PFSK-1 (cell line): ENCODE measurements at regions not wholly inside any gene's neighbourhood (a gene's known extent, or its start where the extent isn't known, plus 50 kb on each side); places are given as distances from the start of the nearest gene placed in this dataset.

Experiments used
- FOXP2 ChIP-seq: optimal IDR thresholded peaks from 2 replicates; pipeline ENCODE3; 2011; ENCODE audit warnings: borderline replicate concordance, control low read depth, inconsistent platforms; ENCODE audit not compliant: insufficient read depth; ENCODE audit errors: extremely low read length, extremely low read depth
- POLR2AphosphoS5 ChIP-seq: IDR thresholded peaks from 2 replicates; pipeline ENCODE4 v1.6.1; 2012; ENCODE audit warnings: low read depth, mild to moderate bottlenecking, control low read depth, low read length, moderate library complexity
- SIN3A ChIP-seq: IDR thresholded peaks from 2 replicates; pipeline ENCODE4 v1.6.1; 2012; ENCODE audit warnings: mild to moderate bottlenecking, low read length, moderate library complexity, borderline replicate concordance; ENCODE audit not compliant: insufficient read depth
- TAF1 ChIP-seq: IDR thresholded peaks from 2 replicates; pipeline ENCODE4 v1.6.1; 2012; ENCODE audit warnings: low read length, control low read depth, borderline replicate concordance; ENCODE audit not compliant: insufficient read depth
- TF ChIP-seq, protein P1 (sequence below), 2 experiments: IDR thresholded peaks; 2 replicates each; pipeline versions ENCODE4 v1.6.1 to v1.8.0; 2011 to 2012; ENCODE audit warnings: low read depth in 2 of 2, low read length in 2 of 2, control low read depth in 1 of 2, inconsistent platforms in 1 of 2, mild to moderate bottlenecking in 1 of 2, moderate library complexity in 1 of 2; ENCODE audit not compliant: insufficient read depth in 1 of 2

DNA sequence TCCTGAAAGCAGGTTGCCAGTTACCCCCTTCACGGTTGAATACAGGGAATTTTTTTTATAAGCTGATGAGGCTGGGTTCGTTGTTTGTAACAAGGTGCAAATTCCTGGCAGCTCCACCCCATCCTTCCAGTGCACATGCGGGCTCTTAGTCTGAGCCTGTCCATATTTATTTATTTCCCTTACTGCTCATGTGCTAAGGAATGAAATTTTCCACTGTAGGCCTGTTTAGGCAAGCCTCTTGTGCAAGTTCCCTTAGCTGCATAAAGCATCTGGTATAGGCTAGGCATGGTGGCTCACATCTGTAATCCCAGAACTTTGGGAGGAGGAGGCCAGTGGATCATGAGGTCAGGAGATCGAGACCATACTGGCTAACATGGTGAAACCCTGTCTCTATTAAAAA, 560.9 kb upstream of the PCDH9 start:
- TF ChIP-seq SIN3A, result no peak
- TF ChIP-seq FOXP2, result no peak
- no peak for TF ChIP-seq TAF1
- no peak for TF ChIP-seq POLR2AphosphoS5
- TF ChIP-seq, protein P1, sequence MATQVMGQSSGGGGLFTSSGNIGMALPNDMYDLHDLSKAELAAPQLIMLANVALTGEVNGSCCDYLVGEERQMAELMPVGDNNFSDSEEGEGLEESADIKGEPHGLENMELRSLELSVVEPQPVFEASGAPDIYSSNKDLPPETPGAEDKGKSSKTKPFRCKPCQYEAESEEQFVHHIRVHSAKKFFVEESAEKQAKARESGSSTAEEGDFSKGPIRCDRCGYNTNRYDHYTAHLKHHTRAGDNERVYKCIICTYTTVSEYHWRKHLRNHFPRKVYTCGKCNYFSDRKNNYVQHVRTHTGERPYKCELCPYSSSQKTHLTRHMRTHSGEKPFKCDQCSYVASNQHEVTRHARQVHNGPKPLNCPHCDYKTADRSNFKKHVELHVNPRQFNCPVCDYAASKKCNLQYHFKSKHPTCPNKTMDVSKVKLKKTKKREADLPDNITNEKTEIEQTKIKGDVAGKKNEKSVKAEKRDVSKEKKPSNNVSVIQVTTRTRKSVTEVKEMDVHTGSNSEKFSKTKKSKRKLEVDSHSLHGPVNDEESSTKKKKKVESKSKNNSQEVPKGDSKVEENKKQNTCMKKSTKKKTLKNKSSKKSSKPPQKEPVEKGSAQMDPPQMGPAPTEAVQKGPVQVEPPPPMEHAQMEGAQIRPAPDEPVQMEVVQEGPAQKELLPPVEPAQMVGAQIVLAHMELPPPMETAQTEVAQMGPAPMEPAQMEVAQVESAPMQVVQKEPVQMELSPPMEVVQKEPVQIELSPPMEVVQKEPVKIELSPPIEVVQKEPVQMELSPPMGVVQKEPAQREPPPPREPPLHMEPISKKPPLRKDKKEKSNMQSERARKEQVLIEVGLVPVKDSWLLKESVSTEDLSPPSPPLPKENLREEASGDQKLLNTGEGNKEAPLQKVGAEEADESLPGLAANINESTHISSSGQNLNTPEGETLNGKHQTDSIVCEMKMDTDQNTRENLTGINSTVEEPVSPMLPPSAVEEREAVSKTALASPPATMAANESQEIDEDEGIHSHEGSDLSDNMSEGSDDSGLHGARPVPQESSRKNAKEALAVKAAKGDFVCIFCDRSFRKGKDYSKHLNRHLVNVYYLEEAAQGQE (IDR thresholded peaks at IDR 0.05; ENCODE audit: insufficient read depth in 1 of 2, low read depth in 2 of 2, low read length in 2 of 2), result no peak

GRCh38 chr13:67776151-67776550, 546.0 kb upstream of the PCDH9 start:
- TF ChIP-seq, protein P1 (IDR thresholded peaks at IDR 0.05; ENCODE audit: insufficient read depth in 1 of 2, low read depth in 2 of 2, low read length in 2 of 2), result no peak
- TF ChIP-seq TAF1 (no peak), POLR2AphosphoS5 (no peak), SIN3A (no peak), FOXP2 (no peak)

- no peak for TF ChIP-seq FOXP2
- TF ChIP-seq TAF1, result no peak
- no peak for TF ChIP-seq SIN3A
- no peak for TF ChIP-seq POLR2AphosphoS5
These were observed 545.2 kb upstream of the PCDH9 start for GRCh38 chr13:67775359-67775758.

- no peak for TF ChIP-seq FOXP2
- TF ChIP-seq TAF1, result no peak
These were observed 542.8 kb upstream of the PCDH9 start for GRCh38 chr13:67772807-67773453.

- TF ChIP-seq TAF1, result no peak
- TF ChIP-seq, protein P1 (IDR thresholded peaks at IDR 0.05; ENCODE audit: insufficient read depth in 1 of 2, low read depth in 2 of 2, low read length in 2 of 2), result no peak
These were observed 541.0 kb upstream of the PCDH9 start for GRCh38 chr13:67771106-67771505.

DNA sequence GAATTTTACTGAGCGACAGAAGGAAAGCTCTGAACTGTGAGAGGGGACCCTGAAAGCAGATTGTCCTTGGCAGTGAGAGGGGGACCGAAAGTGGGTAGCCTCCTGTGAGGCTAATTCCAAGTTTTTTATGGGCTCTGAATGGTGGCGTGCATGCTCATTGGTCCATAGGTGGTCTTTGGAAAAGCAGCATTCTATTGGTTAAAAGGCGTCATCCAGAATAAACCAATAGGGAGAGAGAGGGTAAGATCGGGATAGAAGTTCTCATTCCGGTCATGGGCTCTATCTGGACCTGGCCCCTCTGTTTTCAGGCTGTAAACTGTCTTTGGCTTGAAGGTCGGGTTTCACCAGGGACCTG, 539.8 kb upstream of the PCDH9 start:
- TF ChIP-seq SIN3A (no peak), TAF1 (no peak), POLR2AphosphoS5 (no peak), FOXP2 (no peak)
- TF ChIP-seq, protein P1 (IDR thresholded peaks at IDR 0.05; ENCODE audit: insufficient read depth in 1 of 2, low read depth in 2 of 2, low read length in 2 of 2), result no peak
